ENCODE measurements at regions not wholly inside any gene's neighbourhood (a gene's known extent, or its start where the extent isn't known, plus 50 kb on each side); places are given as distances from the start of the nearest gene placed in this dataset.

GRCh38 chr18:23342506-23342905 lies 110.6 kb upstream of the RIOK3 start:
- no peak for DNase-seq (ENCODE audit: low spot score)

- DNase-seq (ENCODE audit: low spot score) = no peak
Observed at GRCh38 chr18:23350188-23350587, 102.9 kb upstream of the RIOK3 start.

GRCh38 chr18:23351521-23351920 lies 101.6 kb upstream of the RIOK3 start:
- no peak for DNase-seq (ENCODE audit: low spot score)

- DNase-seq (ENCODE audit: low spot score) = no peak
Observed at GRCh38 chr18:23352042-23352441, 101.0 kb upstream of the RIOK3 start.

- DNase-seq (ENCODE audit: low spot score) = no peak
Observed at GRCh38 chr18:23353459-23353858, 99.6 kb upstream of the RIOK3 start.

- no peak for DNase-seq (ENCODE audit: low spot score)
Observed at GRCh38 chr18:23354625-23355024, 98.5 kb upstream of the RIOK3 start.

GRCh38 chr18:23355206-23355605 lies 97.9 kb upstream of the RIOK3 start:
- DNase-seq (ENCODE audit: low spot score) = no peak

- DNase-seq (ENCODE audit: low spot score) = no peak
Observed at GRCh38 chr18:23356424-23356823, 96.7 kb upstream of the RIOK3 start.

- peak; percentile 22 for DNase-seq (ENCODE audit: low spot score)
Observed at GRCh38 chr18:23356915-23357601, 96.0 kb upstream of the RIOK3 start.

GRCh38 chr18:23357996-23358594 lies 95.0 kb upstream of the RIOK3 start:
- DNase-seq (ENCODE audit: low spot score) = no peak

- DNase-seq (ENCODE audit: low spot score) = no peak
Observed at GRCh38 chr18:23359421-23359820, 93.7 kb upstream of the RIOK3 start.

GRCh38 chr18:23363865-23364570 lies 89.1 kb upstream of the RIOK3 start:
- DNase-seq (ENCODE audit: low spot score) = no peak

GRCh38 chr18:23365602-23366001 lies 87.5 kb upstream of the RIOK3 start:
- DNase-seq (ENCODE audit: low spot score) = no peak

GRCh38 chr18:23369266-23369665 lies 83.8 kb upstream of the RIOK3 start:
- no peak for DNase-seq (ENCODE audit: low spot score)

GRCh38 chr18:23373570-23373969 lies 79.5 kb upstream of the RIOK3 start:
- DNase-seq (ENCODE audit: low spot score) = no peak

- no peak for DNase-seq (ENCODE audit: low spot score)
Observed at GRCh38 chr18:23377669-23378301, 75.3 kb upstream of the RIOK3 start.

- no peak for DNase-seq (ENCODE audit: low spot score)
Observed at GRCh38 chr18:23378302-23378686, 74.8 kb upstream of the RIOK3 start.

- no peak for DNase-seq (ENCODE audit: low spot score)
Observed at GRCh38 chr18:23380001-23380550, 73.0 kb upstream of the RIOK3 start.

- no peak for DNase-seq (ENCODE audit: low spot score)
Observed at GRCh38 chr18:23380817-23381216, 72.3 kb upstream of the RIOK3 start.

- no peak for DNase-seq (ENCODE audit: low spot score)
Observed at GRCh38 chr18:23383494-23383893, 69.6 kb upstream of the RIOK3 start.

GRCh38 chr18:23384778-23385736 lies 68.0 kb upstream of the RIOK3 start:
- no peak for DNase-seq (ENCODE audit: low spot score)
